SK-N-DZ (cell line): ENCODE measurements at regions not wholly inside any gene's neighbourhood (a gene's known extent, or its start where the extent isn't known, plus 50 kb on each side); places are given as distances from the start of the nearest gene placed in this dataset.
"Not testable (repeated sequence)": the region's sequence is repeated elsewhere in the genome, so short reads cannot be mapped to it uniquely, and the experiment has no call there.

Experiments used
- DNase-seq: peaks from one replicate; pipeline ENCODE4 v3.0.0-alpha.2; 2015; ENCODE audit warnings: low spot score
- small RNA-seq, 2 experiments: library from RNA; depleted of rRNA; stranded (forward); fragments of <200 nt; gene quantifications; one replicate each; pipeline ENCODE3, GENCODE V24; 2014

DNA sequence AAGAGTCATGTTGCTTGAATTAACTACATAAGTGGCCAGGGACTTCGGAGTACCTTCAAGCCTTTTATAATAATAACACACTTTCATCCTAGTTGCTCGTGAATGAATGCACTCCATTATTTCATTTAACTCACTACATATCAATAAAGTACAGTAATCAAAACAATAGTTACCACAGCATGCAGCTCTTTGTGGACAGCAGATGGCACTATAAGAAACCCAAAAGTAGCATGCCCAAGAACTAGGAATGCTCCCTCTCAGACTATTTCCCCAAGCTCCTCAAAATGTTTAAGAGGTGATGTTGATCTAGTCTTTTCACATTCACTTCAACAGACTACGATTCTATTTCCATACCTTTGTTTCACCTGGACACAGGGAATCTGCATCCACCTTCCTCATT is 500.8 kb upstream of the DIAPH2 start:
- DNase-seq: no peak

DNA sequence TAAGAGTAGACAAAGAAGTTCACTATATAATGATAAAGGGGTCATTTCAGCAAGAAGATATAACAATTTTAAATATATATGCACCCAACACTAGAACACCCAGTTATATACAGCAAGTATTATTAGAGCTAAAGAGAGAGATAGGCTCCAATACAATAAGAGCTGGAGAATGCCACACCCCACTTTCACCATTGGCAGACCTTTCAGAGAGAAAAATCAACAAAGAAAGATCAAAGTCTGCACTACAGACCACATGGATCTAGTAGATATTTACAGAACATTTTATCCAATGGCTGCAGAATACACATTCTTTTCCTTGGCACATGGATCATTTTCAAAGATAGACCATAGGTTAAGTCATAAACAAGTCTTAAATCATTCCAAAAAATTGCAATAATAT is 479.7 kb upstream of the DIAPH2 start:
- no peak for DNase-seq

DNA sequence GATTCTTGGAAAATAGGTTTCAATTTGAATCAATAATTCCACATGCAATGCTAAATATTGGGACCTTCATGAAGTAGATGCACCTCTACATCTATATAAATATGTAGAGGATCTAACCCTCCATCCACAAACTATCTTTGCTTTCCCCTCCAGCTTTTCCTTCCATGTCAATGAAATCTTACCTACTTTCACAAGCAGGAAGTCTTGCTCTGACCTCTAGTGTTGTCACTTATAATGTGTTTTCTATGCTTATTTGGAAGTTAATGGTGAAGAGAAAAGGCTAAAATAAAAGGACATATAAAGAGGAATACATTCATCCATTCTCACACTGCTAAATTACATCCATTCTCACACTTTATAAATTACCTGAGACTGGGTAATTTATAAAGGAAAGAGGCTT is 472.7 kb upstream of the DIAPH2 start:
- DNase-seq: no peak

DNA sequence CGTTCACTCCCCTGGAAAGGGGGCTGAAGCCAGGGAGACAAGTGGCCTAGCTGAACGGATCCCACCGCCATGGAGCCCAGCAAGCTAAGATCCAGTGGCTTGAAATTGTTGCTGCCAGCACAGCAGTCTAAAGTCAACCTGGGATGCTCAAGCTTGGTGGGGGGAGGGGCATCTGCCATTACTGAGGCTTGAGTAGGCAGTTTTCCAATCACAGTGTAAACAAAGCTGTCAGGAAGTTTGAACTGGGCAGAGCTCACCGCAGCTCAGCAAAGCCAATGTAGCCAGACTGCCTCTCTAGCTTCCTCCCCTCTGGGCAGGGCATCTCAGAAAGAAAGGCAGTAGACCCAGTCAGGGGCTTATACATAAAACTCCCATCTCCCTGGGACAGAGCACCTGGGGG is 470.0 kb upstream of the DIAPH2 start:
- not testable (repeated sequence) for DNase-seq

DNA sequence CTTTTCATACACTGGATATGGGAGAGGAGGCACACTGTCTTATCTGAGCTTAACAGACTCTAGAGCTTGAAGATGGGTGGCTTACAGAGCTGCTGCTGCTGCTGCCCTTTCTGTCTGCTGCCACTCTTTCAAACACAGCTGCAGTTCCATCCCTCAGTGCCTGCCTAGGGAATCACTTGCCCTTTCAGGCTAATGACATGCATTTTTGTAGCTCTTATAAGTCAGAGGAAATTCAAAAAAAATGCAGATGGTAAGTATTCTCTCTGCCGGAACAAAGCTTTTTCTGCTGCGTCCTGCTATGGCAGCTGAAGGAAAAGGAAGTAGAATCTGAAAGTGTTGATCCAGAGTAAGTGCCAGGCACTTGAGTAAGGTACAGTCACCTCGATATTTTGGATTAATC is 460.4 kb upstream of the DIAPH2 start:
- no peak for DNase-seq

DNA sequence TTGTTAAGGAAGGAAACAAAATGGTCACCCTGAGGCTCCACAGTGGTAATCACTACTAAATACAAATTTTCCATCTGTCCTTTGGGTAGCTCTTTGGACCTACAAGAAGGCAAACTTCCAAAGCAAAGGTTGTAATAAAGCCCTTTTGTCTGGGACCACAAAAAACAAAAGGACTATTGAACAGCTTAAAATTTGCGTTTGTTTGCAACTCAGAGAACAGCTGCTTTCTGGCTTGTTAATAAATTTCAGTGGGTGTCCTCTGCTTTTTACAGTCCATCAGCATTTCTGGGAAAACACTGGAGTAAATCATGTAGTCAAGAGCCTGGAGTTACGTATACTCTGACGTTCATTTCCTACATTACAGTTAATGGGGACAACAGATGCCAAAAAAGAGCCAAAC is 439.7 kb upstream of the DIAPH2 start:
- DNase-seq: no peak

DNA sequence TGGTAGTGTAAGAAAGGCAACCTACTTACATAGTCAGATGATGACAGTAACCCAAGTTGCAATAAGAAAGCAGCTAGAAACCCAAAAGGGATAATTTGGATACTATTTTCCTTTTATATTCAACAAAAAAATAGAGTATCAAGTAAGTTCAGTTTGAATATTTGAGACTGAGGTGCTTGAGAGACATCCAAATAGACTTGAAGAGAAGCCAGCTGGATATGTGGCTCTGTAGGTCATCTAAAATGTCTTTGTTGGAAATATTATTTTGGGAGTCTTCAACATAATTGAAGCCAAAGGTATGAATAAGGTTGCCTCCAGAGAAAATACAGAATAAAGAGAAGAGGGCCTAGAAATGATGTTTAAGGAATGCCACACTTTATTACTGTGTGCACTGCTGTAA is 438.2 kb upstream of the DIAPH2 start:
- no peak for DNase-seq

Small RNAs in the stretch of these regions (small RNA-seq; reads per million reads assigned to genes)
- gene AL022161.1 (0 reads per million in 2 experiments), gene RN7SL379P (0 to 0.04 reads per million in 2 experiments), gene RNA5SP510 (0 to 0.09 reads per million in 2 experiments), gene RPS29P28 (0 reads per million in 2 experiments)
